Chondrocyte (in vitro differentiated cells): ENCODE measurements at regions not wholly inside any gene's neighbourhood (a gene's known extent, or its start where the extent isn't known, plus 50 kb on each side); places are given as distances from the start of the nearest gene placed in this dataset.

ENCODE experiments used
- DNase-seq: peaks from one replicate; pipeline ENCODE4 v3.0.0; 2021; ENCODE audit warnings: mixed read lengths, low spot score
- H3K27ac Mint-ChIP-seq: one replicate; pipeline ENCODE4 v1.8.0; 2021; ENCODE audit warnings: mild to moderate bottlenecking, moderate library complexity, mixed read lengths; ENCODE audit not compliant: unreplicated experiment
- H3K27me3 Mint-ChIP-seq: 2 replicates; pipeline ENCODE4 v1.8.0; 2021; ENCODE audit warnings: low read depth, mixed read lengths
- H3K36me3 Mint-ChIP-seq: 2 replicates; pipeline ENCODE4 v1.8.0; 2021; ENCODE audit warnings: low read depth, mixed read lengths
- H3K4me1 Mint-ChIP-seq: 2 replicates; pipeline ENCODE4 v1.8.0; 2021; ENCODE audit warnings: low read depth, mild to moderate bottlenecking, mixed read lengths
- H3K4me3 Mint-ChIP-seq: one replicate; pipeline ENCODE4 v1.8.0; 2021; ENCODE audit warnings: mild to moderate bottlenecking, moderate library complexity, mixed read lengths; ENCODE audit not compliant: unreplicated experiment
- H3K9me3 Mint-ChIP-seq: 2 replicates; pipeline ENCODE4 v1.8.0; 2021; ENCODE audit warnings: low read depth, mixed read lengths
- TF ChIP-seq, protein P1 (sequence below): fragments of 200-600 bp; sonication (generic); IDR thresholded peaks from 2 replicates; pipeline ENCODE4 v1.5.0; 2021; ENCODE audit warnings: antibody characterized with exemption, mild to moderate bottlenecking, moderate library complexity

DNA sequence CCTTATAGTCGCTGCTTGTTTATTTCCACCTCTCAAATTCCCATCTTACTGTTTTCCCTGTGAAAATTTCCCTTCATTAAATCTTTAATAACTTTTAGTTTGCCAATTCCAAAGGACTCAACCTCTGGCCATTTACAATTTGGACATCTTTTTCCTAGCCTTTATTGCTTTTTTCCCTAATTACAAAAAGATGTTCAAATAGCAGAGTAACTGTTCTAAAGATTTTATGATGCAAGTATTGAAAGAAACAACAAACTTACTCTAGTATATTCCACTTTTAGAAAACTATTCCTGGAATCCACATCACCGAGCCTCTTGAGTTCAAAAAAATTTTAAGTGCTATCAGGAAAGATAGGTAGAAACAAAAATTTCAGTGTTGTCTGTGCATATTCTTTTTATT, 174.1 kb upstream of the UBE2E2 start:
- H3K4me3 Mint-ChIP-seq: no peak overlapping the region

DNA sequence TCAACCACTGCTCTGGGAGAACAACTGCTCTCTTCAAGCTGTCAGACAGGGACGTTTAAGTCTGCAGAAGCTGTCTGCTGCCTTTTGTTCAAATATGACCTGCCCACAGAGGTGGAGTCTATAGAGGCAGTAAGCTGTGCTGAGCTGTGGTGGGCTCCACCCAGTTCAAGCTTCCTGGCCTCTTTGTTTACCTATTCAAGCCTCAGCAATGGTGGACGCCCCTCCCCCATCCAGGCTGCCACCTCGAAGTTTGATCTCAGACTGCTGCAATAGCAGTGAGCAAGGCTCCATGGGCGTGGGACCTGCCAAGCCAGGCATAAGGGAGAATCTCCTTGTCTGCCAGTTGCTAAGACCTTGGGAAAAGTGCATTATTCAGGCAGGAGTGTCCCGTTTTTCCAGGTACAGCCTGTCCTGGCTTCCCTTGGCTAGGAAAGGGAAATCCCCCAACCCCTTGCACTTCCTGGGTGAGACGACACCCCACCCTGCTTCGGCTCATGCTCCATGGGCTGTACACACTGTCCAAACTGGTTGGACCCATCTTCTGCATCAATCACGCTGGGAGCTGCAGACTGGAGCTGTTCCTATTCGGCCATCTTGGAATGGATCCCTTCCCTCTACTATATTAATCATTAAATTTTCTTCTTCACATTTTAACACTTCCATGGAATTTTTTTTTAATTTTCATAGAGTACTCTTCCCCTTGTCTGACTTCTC, 167.0 kb upstream of the UBE2E2 start:
- H3K9me3 Mint-ChIP-seq: peaks cover 37% of the 10 kb centered on the region
- TF ChIP-seq, protein P1, sequence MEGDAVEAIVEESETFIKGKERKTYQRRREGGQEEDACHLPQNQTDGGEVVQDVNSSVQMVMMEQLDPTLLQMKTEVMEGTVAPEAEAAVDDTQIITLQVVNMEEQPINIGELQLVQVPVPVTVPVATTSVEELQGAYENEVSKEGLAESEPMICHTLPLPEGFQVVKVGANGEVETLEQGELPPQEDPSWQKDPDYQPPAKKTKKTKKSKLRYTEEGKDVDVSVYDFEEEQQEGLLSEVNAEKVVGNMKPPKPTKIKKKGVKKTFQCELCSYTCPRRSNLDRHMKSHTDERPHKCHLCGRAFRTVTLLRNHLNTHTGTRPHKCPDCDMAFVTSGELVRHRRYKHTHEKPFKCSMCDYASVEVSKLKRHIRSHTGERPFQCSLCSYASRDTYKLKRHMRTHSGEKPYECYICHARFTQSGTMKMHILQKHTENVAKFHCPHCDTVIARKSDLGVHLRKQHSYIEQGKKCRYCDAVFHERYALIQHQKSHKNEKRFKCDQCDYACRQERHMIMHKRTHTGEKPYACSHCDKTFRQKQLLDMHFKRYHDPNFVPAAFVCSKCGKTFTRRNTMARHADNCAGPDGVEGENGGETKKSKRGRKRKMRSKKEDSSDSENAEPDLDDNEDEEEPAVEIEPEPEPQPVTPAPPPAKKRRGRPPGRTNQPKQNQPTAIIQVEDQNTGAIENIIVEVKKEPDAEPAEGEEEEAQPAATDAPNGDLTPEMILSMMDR: no peak
- H3K27me3 Mint-ChIP-seq: peaks cover 6% of the 10 kb centered on the region
- H3K36me3 Mint-ChIP-seq: peaks cover 19% of the 10 kb centered on the region
- peak overlapping the region; percentile 5 for H3K4me3 Mint-ChIP-seq
- H3K27ac Mint-ChIP-seq: no peak overlapping the region
- DNase-seq: no peak
- H3K4me1 Mint-ChIP-seq: peaks cover 31% of the 10 kb centered on the region

More for the DNA sequence above, 174.1 kb upstream of the UBE2E2 start:
- peaks cover 17% of the 10 kb centered on the region for H3K36me3 Mint-ChIP-seq
- peaks cover 11% of the 10 kb centered on the region for H3K27me3 Mint-ChIP-seq
- TF ChIP-seq, protein P1: no peak
- H3K27ac Mint-ChIP-seq: no peak overlapping the region
- no peak for DNase-seq
- peaks cover 8% of the 10 kb centered on the region for H3K4me1 Mint-ChIP-seq
- H3K9me3 Mint-ChIP-seq: peaks cover 41% of the 10 kb centered on the region

DNA sequence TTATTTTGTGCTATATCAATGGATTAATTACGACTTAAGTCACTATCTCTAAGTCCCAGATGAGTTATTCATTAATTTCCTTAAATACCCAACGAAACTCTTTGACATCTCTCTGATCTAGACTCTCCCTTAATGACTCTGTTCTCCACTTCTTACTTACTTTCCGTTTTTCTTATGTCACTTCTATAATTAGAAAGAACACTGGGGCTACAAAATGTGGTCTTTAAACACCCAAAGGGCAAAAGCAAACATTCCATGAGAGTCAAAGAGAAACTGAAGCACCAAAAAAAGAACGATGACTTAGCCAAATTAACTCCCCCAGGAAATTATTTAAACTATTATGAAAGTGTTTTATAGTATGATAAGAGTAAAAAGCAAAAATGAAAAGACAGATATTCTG, 166.4 kb upstream of the UBE2E2 start:
- no peak for DNase-seq
- Mint-ChIP-seq H3K9me3 (peaks cover 30% of the 10 kb centered on the region), H3K36me3 (peaks cover 14% of the 10 kb centered on the region), H3K27me3 (peaks cover 6% of the 10 kb centered on the region), H3K4me3 (peak overlapping the region; percentile 5), H3K4me1 (peaks cover 32% of the 10 kb centered on the region), H3K27ac (peak overlapping the region; percentile 60)
- TF ChIP-seq, protein P1: no peak

DNA sequence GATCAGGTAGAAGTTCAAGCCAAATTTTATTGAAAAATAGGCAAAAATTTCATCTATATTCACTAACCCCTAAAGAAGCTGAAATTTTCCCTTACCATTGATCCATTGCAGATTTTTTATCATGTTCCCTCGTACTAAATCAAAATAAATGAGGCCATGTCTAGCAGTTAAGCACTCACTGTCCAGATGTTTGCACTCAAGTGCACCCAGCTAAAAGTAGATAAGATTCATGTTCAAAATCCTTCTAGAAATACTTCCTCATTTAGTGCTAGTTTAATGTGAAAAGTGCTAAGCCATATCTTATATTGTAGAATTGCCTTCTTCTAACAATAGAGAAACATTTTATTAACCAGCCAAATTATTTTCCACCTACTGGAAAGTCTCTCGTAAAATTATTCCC, 164.7 kb upstream of the UBE2E2 start:
- no peak for DNase-seq
- H3K27ac Mint-ChIP-seq: no peak overlapping the region
- H3K27me3 Mint-ChIP-seq: peaks cover 2% of the 10 kb centered on the region
- H3K4me1 Mint-ChIP-seq: peaks cover 48% of the 10 kb centered on the region
- H3K36me3 Mint-ChIP-seq: peaks cover 9% of the 10 kb centered on the region
- TF ChIP-seq, protein P1: no peak
- H3K9me3 Mint-ChIP-seq: peaks cover 15% of the 10 kb centered on the region
- no peak overlapping the region for H3K4me3 Mint-ChIP-seq

DNA sequence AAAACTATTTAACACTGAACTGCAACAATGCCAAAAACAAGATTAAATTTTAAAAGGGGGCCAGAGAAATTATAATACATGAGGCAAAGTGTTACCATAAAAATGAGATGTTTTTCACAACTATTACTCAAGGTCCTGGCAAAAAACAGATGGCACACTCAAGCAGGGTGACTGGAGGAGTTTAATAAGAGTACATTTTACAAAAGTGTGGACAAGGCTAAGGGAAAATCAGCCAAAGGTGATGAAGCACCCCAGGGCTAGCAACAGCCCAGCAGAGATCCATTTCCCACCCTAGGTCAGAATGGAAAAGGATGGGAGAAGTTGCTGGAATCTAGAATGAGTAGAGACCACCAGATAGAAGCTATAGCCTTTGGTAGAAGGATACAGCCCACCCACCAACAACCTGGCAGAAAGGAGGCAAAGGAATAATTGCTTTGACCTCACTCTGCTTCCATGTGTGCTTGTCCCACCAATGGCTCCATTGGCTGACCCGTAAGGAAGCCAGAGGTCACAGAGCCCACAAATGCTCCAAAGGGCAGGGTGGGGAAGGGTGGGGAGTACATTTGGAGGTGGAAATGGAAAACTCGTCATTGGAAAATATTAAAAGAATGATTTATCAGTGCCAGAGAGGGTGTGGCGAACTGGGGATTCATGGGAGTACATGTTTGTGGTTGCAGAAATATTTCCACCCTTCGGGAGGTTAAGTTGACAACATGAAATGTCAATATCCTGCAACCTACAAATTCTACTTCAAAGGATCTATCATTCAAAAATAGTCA, 161.0 kb upstream of the UBE2E2 start:
- TF ChIP-seq, protein P1: no peak
- peaks cover 43% of the 10 kb centered on the region for H3K4me1 Mint-ChIP-seq
- no peaks in the 10 kb centered on the region for H3K27me3 Mint-ChIP-seq
- no peak for DNase-seq
- H3K36me3 Mint-ChIP-seq: peaks cover 12% of the 10 kb centered on the region
- H3K4me3 Mint-ChIP-seq: no peak overlapping the region
- peaks cover 20% of the 10 kb centered on the region for H3K9me3 Mint-ChIP-seq
- H3K27ac Mint-ChIP-seq: no peak overlapping the region
